ENCODE measurements at regions not wholly inside any gene's neighbourhood (a gene's known extent, or its start where the extent isn't known, plus 50 kb on each side); places are given as distances from the start of the nearest gene placed in this dataset.

- no peaks in the 10 kb centered on the region for H4K20me1 ChIP-seq (ENCODE audit: insufficient read depth, low read length)
- H3K79me2 ChIP-seq (ENCODE audit: insufficient read depth, low read depth, low read length), result no peaks in the 10 kb centered on the region
- no peaks in the 10 kb centered on the region for H3K9me3 ChIP-seq (ENCODE audit: low read length)
- no peak overlapping the region for H3K4me3 ChIP-seq (ENCODE audit: low read depth, low read length, poor library complexity, severe bottlenecking)
- intact Hi-C loops (cut with micrococcal nuclease; ENCODE audit: unreplicated experiment), result no loop called here
- H3K36me3 ChIP-seq (ENCODE audit: insufficient read depth, low read length), result no peaks in the 10 kb centered on the region
- no peak overlapping the region for H3K27ac ChIP-seq (ENCODE audit: low read depth, low read length, poor library complexity, severe bottlenecking)
- TF ChIP-seq EZH2phosphoT487 (IDR thresholded peaks at IDR 0.05; ENCODE audit: borderline replicate concordance, low read depth, low read length), result no peak
- no peak for TF ChIP-seq CTCF (conservative IDR thresholded peaks at IDR 0.05; ENCODE audit: low read length)
- CTCF ChIA-PET (ENCODE audit: unreplicated experiment), result no interaction called here
- H3K4me1 ChIP-seq (ENCODE audit: insufficient read depth, low read length, poor library complexity, severe bottlenecking), result no peaks in the 10 kb centered on the region
- no peak for DNase-seq (ENCODE audit: low spot score)
- H3K9me2 ChIP-seq (ENCODE audit: insufficient read depth, low read length), result no peaks in the 10 kb centered on the region
- no peak overlapping the region; the same call in 1 of the 2 replicates for H2AFZ ChIP-seq (ENCODE audit: low read length)
- POLR2A ChIA-PET, result no interaction called here
- BruUV-seq (replicated peaks), result no TSS peak
- no peak overlapping the region for H3K4me2 ChIP-seq (ENCODE audit: low read length)
Observed at GRCh38 chr7:115749924-115750323, 280.6 kb downstream of the TFEC start.

GRCh38 chr7:115748123-115748738, 282.3 kb downstream of the TFEC start:
- Histone ChIP-seq H3K4me2 (ENCODE audit: low read length) (no peak overlapping the region), H3K9me3 (ENCODE audit: low read length) (no peaks in the 10 kb centered on the region), H3K79me2 (ENCODE audit: insufficient read depth, low read depth, low read length) (no peaks in the 10 kb centered on the region), H4K20me1 (ENCODE audit: insufficient read depth, low read length) (no peaks in the 10 kb centered on the region), H3K4me1 (ENCODE audit: insufficient read depth, low read length, poor library complexity, severe bottlenecking) (no peaks in the 10 kb centered on the region), H3K4me3 (ENCODE audit: low read depth, low read length, poor library complexity, severe bottlenecking) (no peak overlapping the region), H3K9me2 (ENCODE audit: insufficient read depth, low read length) (no peaks in the 10 kb centered on the region), H3K36me3 (ENCODE audit: insufficient read depth, low read length) (no peaks in the 10 kb centered on the region), H3K27ac (ENCODE audit: low read depth, low read length, poor library complexity, severe bottlenecking) (no peak overlapping the region), H2AFZ (ENCODE audit: low read length) (no peak overlapping the region)
- TF ChIP-seq CTCF (conservative IDR thresholded peaks at IDR 0.05; ENCODE audit: low read length) (peak; percentile 47), EZH2phosphoT487 (IDR thresholded peaks at IDR 0.05; ENCODE audit: borderline replicate concordance, low read depth, low read length) (no peak)
- no peak for DNase-seq (ENCODE audit: low spot score)
- CTCF ChIA-PET (ENCODE audit: unreplicated experiment), result no interaction called here
- no TSS peak for BruUV-seq (replicated peaks)
- POLR2A ChIA-PET, result interaction anchor here (0.7 kb wide), 1 partner anchor 10 kb away, joined by 3 read pairs; no protein-coding TSS in a partner anchor
- intact Hi-C loops (cut with micrococcal nuclease; ENCODE audit: unreplicated experiment), result no loop called here

GRCh38 chr7:115747174-115747573, 283.4 kb downstream of the TFEC start:
- Histone ChIP-seq H4K20me1 (ENCODE audit: insufficient read depth, low read length) (no peaks in the 10 kb centered on the region), H3K36me3 (ENCODE audit: insufficient read depth, low read length) (no peaks in the 10 kb centered on the region), H3K4me3 (ENCODE audit: low read depth, low read length, poor library complexity, severe bottlenecking) (no peak overlapping the region), H3K79me2 (ENCODE audit: insufficient read depth, low read depth, low read length) (no peaks in the 10 kb centered on the region), H3K27ac (ENCODE audit: low read depth, low read length, poor library complexity, severe bottlenecking) (no peak overlapping the region), H3K9me2 (ENCODE audit: insufficient read depth, low read length) (no peaks in the 10 kb centered on the region), H3K4me2 (ENCODE audit: low read length) (no peak overlapping the region), H3K9me3 (ENCODE audit: low read length) (no peaks in the 10 kb centered on the region), H2AFZ (ENCODE audit: low read length) (peak overlapping the region; percentile 41; the same call in 1 of the 2 replicates), H3K4me1 (ENCODE audit: insufficient read depth, low read length, poor library complexity, severe bottlenecking) (no peaks in the 10 kb centered on the region)
- TF ChIP-seq CTCF (conservative IDR thresholded peaks at IDR 0.05; ENCODE audit: low read length) (no peak), EZH2phosphoT487 (IDR thresholded peaks at IDR 0.05; ENCODE audit: borderline replicate concordance, low read depth, low read length) (no peak)
- DNase-seq (ENCODE audit: low spot score), result no peak
- intact Hi-C loops (cut with micrococcal nuclease; ENCODE audit: unreplicated experiment), result no loop called here
- ChIA-PET POLR2A (no interaction called here), CTCF (ENCODE audit: unreplicated experiment) (no interaction called here)
- no TSS peak for BruUV-seq (replicated peaks)
